Activated naive CD8-positive, alpha-beta T cell treated with anti-CD3 and anti-CD28 coated beads, Interleukin-2, amount 50 U/mL, for 16 hours (primary cell): ENCODE measurements at regions not wholly inside any gene's neighbourhood (a gene's known extent, or its start where the extent isn't known, plus 50 kb on each side); places are given as distances from the start of the nearest gene placed in this dataset.
"Not testable (repeated sequence)": the region's sequence is repeated elsewhere in the genome, so short reads cannot be mapped to it uniquely, and the experiment has no call there.

Experiments used
- DNase-seq: peaks from one replicate; pipeline ENCODE4 v3.0.0-alpha.2; 2020; ENCODE audit warnings: low read depth, low spot score

GRCh38 chr1:149157409-149157808 lies 54.1 kb upstream of the NBPF9 start:
- not testable (repeated sequence) for DNase-seq

GRCh38 chr1:149158308-149158707 lies 55.0 kb upstream of the NBPF9 start:
- not testable (repeated sequence) for DNase-seq

GRCh38 chr1:149163063-149163444 lies 59.7 kb upstream of the NBPF9 start:
- DNase-seq, result not testable (repeated sequence)

- not testable (repeated sequence) for DNase-seq
Observed at GRCh38 chr1:149174765-149175164, 71.4 kb upstream of the NBPF9 start.

GRCh38 chr1:149175812-149176211 lies 72.5 kb upstream of the NBPF9 start:
- not testable (repeated sequence) for DNase-seq

GRCh38 chr1:149176453-149177316 lies 73.3 kb upstream of the NBPF9 start:
- DNase-seq, result peak; percentile 16

- not testable (repeated sequence) for DNase-seq
Observed at GRCh38 chr1:149190742-149191141, 87.4 kb upstream of the NBPF9 start.

GRCh38 chr1:149196651-149197050 lies 93.3 kb upstream of the NBPF9 start:
- DNase-seq, result not testable (repeated sequence)

- DNase-seq, result not testable (repeated sequence)
Observed at GRCh38 chr1:149200567-149200966, 97.2 kb upstream of the NBPF9 start.

GRCh38 chr1:149202283-149202682 lies 98.9 kb upstream of the NBPF9 start:
- not testable (repeated sequence) for DNase-seq

- not testable (repeated sequence) for DNase-seq
Observed at GRCh38 chr1:149204396-149204795, 101.0 kb upstream of the NBPF9 start.

GRCh38 chr1:149208836-149209235 lies 105.5 kb upstream of the NBPF9 start:
- not testable (repeated sequence) for DNase-seq

GRCh38 chr1:149211757-149212420 lies 108.5 kb upstream of the NBPF9 start:
- not testable (repeated sequence) for DNase-seq

- not testable (repeated sequence) for DNase-seq
Observed at GRCh38 chr1:149212946-149213345, 109.6 kb upstream of the NBPF9 start.

GRCh38 chr1:149213673-149214072 lies 110.3 kb upstream of the NBPF9 start:
- DNase-seq, result not testable (repeated sequence)

GRCh38 chr1:149218080-149218988 lies 115.0 kb upstream of the NBPF9 start:
- DNase-seq, result not testable (repeated sequence)

GRCh38 chr1:149219539-149219938 lies 116.2 kb upstream of the NBPF9 start:
- DNase-seq, result not testable (repeated sequence)

GRCh38 chr1:149220463-149221074 lies 117.2 kb upstream of the NBPF9 start:
- not testable (repeated sequence) for DNase-seq

- not testable (repeated sequence) for DNase-seq
Observed at GRCh38 chr1:149227933-149228665, 124.7 kb upstream of the NBPF9 start.
